IMR-90 (cell line): ENCODE measurements at regions not wholly inside any gene's neighbourhood (a gene's known extent, or its start where the extent isn't known, plus 50 kb on each side); places are given as distances from the start of the nearest gene placed in this dataset.

Experiments
- ATAC-seq: fragments of 200-7000 bp; cut with Tn5 transposase; 2 replicates; pipeline ENCODE4 v1.9.1; 2020; ENCODE audit warnings: low read depth, mild to moderate bottlenecking, moderate library complexity
- BruUV-seq: library from RNA; stranded (reverse); fragments of 400-500 nt; replicated peaks from 2 replicates; lab custom pipeline; 2021; lab: Mats Ljungman, UMichigan
- CTCF ChIA-PET: fragments of 300-600 bp; formaldehyde crosslinking; extraction: SDS; loops from one replicate; lab custom pipeline; 2021; ENCODE audit warnings: antibody characterized with exemption; lab: Yijun Ruan, JAX
- POLR2A ChIA-PET: fragments of 300-600 bp; sonication (Branson Sonifier 250); formaldehyde crosslinking; loops from one replicate; lab custom pipeline; 2022; ENCODE audit warnings: antibody characterized with exemption; ENCODE audit not compliant: unreplicated experiment; lab: Charles Lee
- DNase-seq: peaks from one replicate; pipeline ENCODE4 v3.0.0; 2013
- H2AFZ ChIP-seq: replicated peaks from 2 replicates; pipeline ENCODE3; 2013; ENCODE audit warnings: low read length, mild to moderate bottlenecking; ENCODE audit not compliant: poor library complexity
- H2AK5ac ChIP-seq: 2 replicates; pipeline ENCODE4 v1.6.1; 2013; ENCODE audit warnings: low read depth, low read length, inconsistent platforms
- H2AK9ac ChIP-seq: replicated peaks from 2 replicates; pipeline ENCODE3; 2013; ENCODE audit warnings: mild to moderate bottlenecking, low read depth, low read length, moderate library complexity; ENCODE audit not compliant: poor library complexity
- H2BK120ac ChIP-seq: 2 replicates; pipeline ENCODE4 v1.6.1; 2013; ENCODE audit warnings: low read depth, low read length, inconsistent platforms
- H2BK15ac ChIP-seq: 3 replicates; pipeline ENCODE4 v1.6.1; 2013; ENCODE audit warnings: low read depth, low read length, inconsistent platforms
- H2BK20ac ChIP-seq: 2 replicates; pipeline ENCODE4 v1.6.1; 2013; ENCODE audit warnings: low read depth, mild to moderate bottlenecking, inconsistent platforms, low read length, moderate library complexity
- H2BK5ac ChIP-seq: 2 replicates; pipeline ENCODE4 v1.6.1; 2013; ENCODE audit warnings: mild to moderate bottlenecking, low read depth, low read length, inconsistent platforms; ENCODE audit not compliant: poor library complexity, severe bottlenecking
- H3K14ac ChIP-seq: replicated peaks from 2 replicates; pipeline ENCODE4 v1.6.1; 2013; ENCODE audit warnings: low read depth, low read length, inconsistent platforms
- H3K18ac ChIP-seq: 2 replicates; pipeline ENCODE4 v1.6.1; 2013; ENCODE audit warnings: low read depth, low read length, control low read depth
- H3K23ac ChIP-seq: 2 replicates; pipeline ENCODE4 v1.6.1; 2013; ENCODE audit warnings: low read depth, low read length, inconsistent platforms
- H3K27ac ChIP-seq: 2 replicates; pipeline ENCODE4 v1.5.1; 2013; ENCODE audit warnings: mild to moderate bottlenecking, control low read depth, low read length; ENCODE audit not compliant: insufficient read depth
- H3K27me3 ChIP-seq: 2 replicates; pipeline ENCODE4 v1.6.1; 2013; ENCODE audit warnings: low read length; ENCODE audit not compliant: control insufficient read depth, insufficient read depth
- H3K36me3 ChIP-seq: 2 replicates; pipeline ENCODE4 v1.6.1; 2013; ENCODE audit warnings: low read length, mixed read lengths; ENCODE audit not compliant: control insufficient read depth, insufficient read depth
- H3K4ac ChIP-seq: 2 replicates; pipeline ENCODE4 v1.6.1; 2013; ENCODE audit warnings: low read depth, low read length, inconsistent platforms
- H3K4me1 ChIP-seq: 2 replicates; pipeline ENCODE4 v1.6.1; 2013; ENCODE audit warnings: low read length, mixed read lengths; ENCODE audit not compliant: control insufficient read depth, insufficient read depth
- H3K4me2 ChIP-seq: 2 replicates; pipeline ENCODE4 v1.6.1; 2013; ENCODE audit warnings: low read depth, mild to moderate bottlenecking, control low read depth, low read length, moderate library complexity
- H3K4me3 ChIP-seq: 2 replicates; pipeline ENCODE4 v1.5.1; 2013; ENCODE audit warnings: low read depth, mild to moderate bottlenecking, control low read depth, low read length, moderate library complexity; ENCODE audit not compliant: insufficient read depth
- H3K56ac ChIP-seq: 2 replicates; pipeline ENCODE4 v1.6.1; 2013; ENCODE audit warnings: low read length, inconsistent platforms; ENCODE audit not compliant: insufficient read depth; ENCODE audit errors: extremely low read depth
- H3K79me1 ChIP-seq, 2 experiments: 2 replicates each; pipeline ENCODE4 v1.6.1; 2013; ENCODE audit warnings: low read length in 2 of 2, inconsistent platforms in 1 of 2, low read depth in 1 of 2
- H3K9ac ChIP-seq: 2 replicates; pipeline ENCODE4 v1.6.1; 2013; ENCODE audit warnings: low read depth, low read length, control low read depth
- H3K9me1 ChIP-seq: 2 replicates; pipeline ENCODE4 v1.6.1; 2013; ENCODE audit warnings: low read length, inconsistent platforms; ENCODE audit not compliant: insufficient read depth
- H3K9me3 ChIP-seq: 2 replicates; pipeline ENCODE4 v1.6.1; 2013; ENCODE audit warnings: low read length; ENCODE audit not compliant: control insufficient read depth, insufficient read depth
- H4K20me1 ChIP-seq: 2 replicates; pipeline ENCODE4 v1.6.1; 2013; ENCODE audit warnings: low read length, inconsistent platforms; ENCODE audit not compliant: insufficient read depth
- H4K5ac ChIP-seq: 2 replicates; pipeline ENCODE4 v1.6.1; 2013; ENCODE audit warnings: mild to moderate bottlenecking, low read depth, low read length, control low read depth
- H4K8ac ChIP-seq, 2 experiments: 2 replicates each; pipeline ENCODE4 v1.6.1; 2013; ENCODE audit warnings: low read depth in 2 of 2, low read length in 2 of 2, control low read depth in 1 of 2, inconsistent platforms in 1 of 2
- H4K91ac ChIP-seq: 2 replicates; pipeline ENCODE4 v1.6.1; 2013; ENCODE audit warnings: low read depth, low read length, inconsistent platforms; ENCODE audit not compliant: insufficient read depth
- BHLHE40 ChIP-seq: fragments of 150-350 bp; IDR thresholded peaks from 2 replicates; pipeline ENCODE4 v1.6.1; 2016; ENCODE audit warnings: mild to moderate bottlenecking, low read depth, low read length
- CEBPB ChIP-seq: IDR thresholded peaks from 2 replicates; pipeline ENCODE4 v1.6.1; 2012; ENCODE audit warnings: low read depth, low read length, improper control_type of control experiment
- CHD1 ChIP-seq: IDR thresholded peaks from 2 replicates; pipeline ENCODE4 v1.6.1; 2012; ENCODE audit warnings: low read depth, low read length, improper control_type of control experiment
- FOS ChIP-seq: fragments of 150-350 bp; IDR thresholded peaks from 2 replicates; pipeline ENCODE4 v1.6.1; 2016; ENCODE audit warnings: low read depth, low read length
- MAFK ChIP-seq: IDR thresholded peaks from 2 replicates; pipeline ENCODE4 v1.6.1; 2012; ENCODE audit warnings: low read depth, low read length, improper control_type of control experiment
- MAZ ChIP-seq: IDR thresholded peaks from 2 replicates; pipeline ENCODE4 v1.6.1; 2012; ENCODE audit warnings: low read depth, mild to moderate bottlenecking, low read length, improper control_type of control experiment, moderate library complexity, borderline replicate concordance
- MXI1 ChIP-seq: IDR thresholded peaks from 2 replicates; pipeline ENCODE4 v1.6.1; 2012; ENCODE audit warnings: low read depth, mild to moderate bottlenecking, low read length, moderate library complexity, borderline replicate concordance
- NFE2L2 ChIP-seq: fragments of 150-350 bp; IDR thresholded peaks from 2 replicates; pipeline ENCODE4 v1.6.1; 2016; ENCODE audit warnings: low read depth, mild to moderate bottlenecking, low read length
- POLR2A ChIP-seq: IDR thresholded peaks from 2 replicates; pipeline ENCODE4 v1.6.1; 2012; ENCODE audit warnings: mild to moderate bottlenecking, low read depth, low read length
- RAD21 ChIP-seq: IDR thresholded peaks from 2 replicates; pipeline ENCODE4 v1.6.1; 2012; ENCODE audit warnings: low read length, improper control_type of control experiment
- RCOR1 ChIP-seq: IDR thresholded peaks from 2 replicates; pipeline ENCODE4 v1.6.1; 2012; ENCODE audit warnings: mild to moderate bottlenecking, low read length, improper control_type of control experiment; ENCODE audit not compliant: insufficient replicate concordance
- RFX5 ChIP-seq: IDR thresholded peaks from 2 replicates; pipeline ENCODE4 v1.8.0; 2012; ENCODE audit warnings: low read depth, mild to moderate bottlenecking, low read length, moderate library complexity
- SMC3 ChIP-seq: fragments of 150-350 bp; IDR thresholded peaks from 2 replicates; pipeline ENCODE4 v1.6.1; 2016; ENCODE audit warnings: low read depth, mild to moderate bottlenecking, antibody characterized with exemption, low read length, moderate library complexity
- WGBS, 2 experiments: methylation state at CpG; one replicate each; pipeline versions ENCODE4 v1.1.5 to v1.1.7; 2013; ENCODE audit warnings: missing lambda C conversion rate in 2 of 2; ENCODE audit not compliant: insufficient read length in 1 of 2; ENCODE audit errors: extremely low coverage in 2 of 2; 5-methylcytosine and 5-hydroxymethylcytosine counted together
- dilution Hi-C: fragments of 300-500 bp; cut with HindIII; formaldehyde crosslinking; loops from one replicate; pipeline ENCODE4 v1.14.3; 2018; ENCODE audit warnings: low sequenced_read_pairs; ENCODE audit not compliant: unreplicated experiment
- in situ Hi-C: fragments of 300-500 bp; cut with MboI; formaldehyde crosslinking; loops from 3 replicates; pipeline ENCODE4 v1.14.3; 2019; ENCODE audit warnings: low sequenced_read_pairs, inconsistent platforms, mixed read lengths
- intact Hi-C: fragments of 100-400 bp; cut with micrococcal nuclease; formaldehyde crosslinking; loops from 2 replicates; pipeline ENCODE4 v1.10.0; 2022
- TF ChIP-seq, protein P1 (sequence below): fragments of 150-350 bp; IDR thresholded peaks from 2 replicates; pipeline ENCODE4 v1.6.1; 2017; ENCODE audit warnings: mild to moderate bottlenecking, antibody characterized with exemption, low read length, low read depth
- TF ChIP-seq, protein P2 (sequence below): conservative IDR thresholded peaks from 2 replicates; pipeline ENCODE4 v1.5.1; 2012; ENCODE audit warnings: mild to moderate bottlenecking, low read depth, low read length, improper control_type of control experiment
- TF ChIP-seq, protein P3 (sequence below): fragments of 150-350 bp; IDR thresholded peaks from 2 replicates; pipeline ENCODE4 v1.6.1; 2016; ENCODE audit warnings: low read depth, mild to moderate bottlenecking, low read length, moderate library complexity, borderline replicate concordance

GRCh38 chr6:62805431-62805830, 405.8 kb upstream of the FKBP1C start:
- Histone ChIP-seq H2AK9ac (no peak overlapping the region), H3K27ac (no peak overlapping the region), H3K18ac (no peak overlapping the region), H2AFZ (no peak overlapping the region), H3K27me3 (no peaks in the 10 kb centered on the region), H3K36me3 (no peaks in the 10 kb centered on the region), H4K8ac (no peak overlapping the region), H3K9ac (no peak overlapping the region), H3K4me1 (no peaks in the 10 kb centered on the region), H3K14ac (no peak overlapping the region), H3K79me1 (no peaks in the 10 kb centered on the region), H3K23ac (no peak overlapping the region), H2BK120ac (no peak overlapping the region), H3K4ac (no peak overlapping the region), H2BK20ac (no peak overlapping the region), H4K91ac (no peak overlapping the region), H3K9me1 (no peaks in the 10 kb centered on the region), H3K4me3 (no peak overlapping the region), H2BK15ac (no peak overlapping the region), H4K5ac (no peak overlapping the region), H2BK5ac (no peak overlapping the region), H3K9me3 (peaks cover 7% of the 10 kb centered on the region), H3K56ac (no peak overlapping the region), H2AK5ac (no peak overlapping the region), H4K20me1 (no peaks in the 10 kb centered on the region), H3K4me2 (no peak overlapping the region)
- ATAC-seq, result no peak
- ChIA-PET POLR2A (no interaction called here), CTCF (no interaction called here)
- in situ Hi-C loops, result no loop called here
- dilution Hi-C loops, result no loop called here
- no peak for DNase-seq
- intact Hi-C loops, result no loop called here
- 0% methylated on average over 1 of the region's 4 CpGs; no CpG with 5 or more reads in 1 of the 2 experiments for whole genome bisulfite sequencing, 2 experiments
- no peak for TF ChIP-seq FOS
- TF ChIP-seq RFX5, result no peak
- no peak for TF ChIP-seq POLR2A
- no peak for TF ChIP-seq MXI1
- no peak for TF ChIP-seq RCOR1
- TF ChIP-seq BHLHE40, result no peak
- no peak for TF ChIP-seq CEBPB
- no peak for TF ChIP-seq RAD21
- TF ChIP-seq NFE2L2, result no peak
- TF ChIP-seq, protein P1, sequence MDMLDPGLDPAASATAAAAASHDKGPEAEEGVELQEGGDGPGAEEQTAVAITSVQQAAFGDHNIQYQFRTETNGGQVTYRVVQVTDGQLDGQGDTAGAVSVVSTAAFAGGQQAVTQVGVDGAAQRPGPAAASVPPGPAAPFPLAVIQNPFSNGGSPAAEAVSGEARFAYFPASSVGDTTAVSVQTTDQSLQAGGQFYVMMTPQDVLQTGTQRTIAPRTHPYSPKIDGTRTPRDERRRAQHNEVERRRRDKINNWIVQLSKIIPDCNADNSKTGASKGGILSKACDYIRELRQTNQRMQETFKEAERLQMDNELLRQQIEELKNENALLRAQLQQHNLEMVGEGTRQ, result no peak
- TF ChIP-seq SMC3, result no peak
- TF ChIP-seq, protein P2, sequence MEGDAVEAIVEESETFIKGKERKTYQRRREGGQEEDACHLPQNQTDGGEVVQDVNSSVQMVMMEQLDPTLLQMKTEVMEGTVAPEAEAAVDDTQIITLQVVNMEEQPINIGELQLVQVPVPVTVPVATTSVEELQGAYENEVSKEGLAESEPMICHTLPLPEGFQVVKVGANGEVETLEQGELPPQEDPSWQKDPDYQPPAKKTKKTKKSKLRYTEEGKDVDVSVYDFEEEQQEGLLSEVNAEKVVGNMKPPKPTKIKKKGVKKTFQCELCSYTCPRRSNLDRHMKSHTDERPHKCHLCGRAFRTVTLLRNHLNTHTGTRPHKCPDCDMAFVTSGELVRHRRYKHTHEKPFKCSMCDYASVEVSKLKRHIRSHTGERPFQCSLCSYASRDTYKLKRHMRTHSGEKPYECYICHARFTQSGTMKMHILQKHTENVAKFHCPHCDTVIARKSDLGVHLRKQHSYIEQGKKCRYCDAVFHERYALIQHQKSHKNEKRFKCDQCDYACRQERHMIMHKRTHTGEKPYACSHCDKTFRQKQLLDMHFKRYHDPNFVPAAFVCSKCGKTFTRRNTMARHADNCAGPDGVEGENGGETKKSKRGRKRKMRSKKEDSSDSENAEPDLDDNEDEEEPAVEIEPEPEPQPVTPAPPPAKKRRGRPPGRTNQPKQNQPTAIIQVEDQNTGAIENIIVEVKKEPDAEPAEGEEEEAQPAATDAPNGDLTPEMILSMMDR, result no peak
- TF ChIP-seq MAZ, result no peak
- no peak for TF ChIP-seq MAFK
- TF ChIP-seq, protein P3, sequence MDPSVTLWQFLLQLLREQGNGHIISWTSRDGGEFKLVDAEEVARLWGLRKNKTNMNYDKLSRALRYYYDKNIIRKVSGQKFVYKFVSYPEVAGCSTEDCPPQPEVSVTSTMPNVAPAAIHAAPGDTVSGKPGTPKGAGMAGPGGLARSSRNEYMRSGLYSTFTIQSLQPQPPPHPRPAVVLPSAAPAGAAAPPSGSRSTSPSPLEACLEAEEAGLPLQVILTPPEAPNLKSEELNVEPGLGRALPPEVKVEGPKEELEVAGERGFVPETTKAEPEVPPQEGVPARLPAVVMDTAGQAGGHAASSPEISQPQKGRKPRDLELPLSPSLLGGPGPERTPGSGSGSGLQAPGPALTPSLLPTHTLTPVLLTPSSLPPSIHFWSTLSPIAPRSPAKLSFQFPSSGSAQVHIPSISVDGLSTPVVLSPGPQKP, result no peak
- no peak for TF ChIP-seq CHD1
- no TSS peak for BruUV-seq
